ENCODE measurements at regions not wholly inside any gene's neighbourhood (a gene's known extent, or its start where the extent isn't known, plus 50 kb on each side); places are given as distances from the start of the nearest gene placed in this dataset.

GRCh38 chr7:56609852-56610355 lies 493.7 kb upstream of the NUPR2 start:
- TF ChIP-seq ZBTB7A (IDR thresholded peaks at IDR 0.05; ENCODE audit: low read depth) (no peak), CEBPB (IDR thresholded peaks at IDR 0.05) (no peak), REST (IDR thresholded peaks at IDR 0.05; ENCODE audit: low read depth) (no peak), EP300 (IDR thresholded peaks at IDR 0.05; ENCODE audit: borderline replicate concordance) (no peak), NFIC (IDR thresholded peaks at IDR 0.05) (no peak), USF1 (IDR thresholded peaks at IDR 0.05) (no peak), YY1 (IDR thresholded peaks at IDR 0.05; ENCODE audit: low read depth) (no peak), TAF1 (IDR thresholded peaks at IDR 0.05; ENCODE audit: low read depth) (no peak), RAD21 (IDR thresholded peaks at IDR 0.05; ENCODE audit: low read depth) (no peak), CREB1 (IDR thresholded peaks at IDR 0.05; ENCODE audit: low read depth) (no peak), MAX (IDR thresholded peaks at IDR 0.05) (no peak), EGR1 (IDR thresholded peaks at IDR 0.05) (no peak)
